Vagina (tissue), 2 donors: ENCODE measurements at regions not wholly inside any gene's neighbourhood (a gene's known extent, or its start where the extent isn't known, plus 50 kb on each side); places are given as distances from the start of the nearest gene placed in this dataset.

Experiments used
- DNase-seq, 2 donors: peaks; one replicate each; pipeline ENCODE4 v3.0.0-alpha.2; 2017; ENCODE audit errors: extremely low spot score in 2 of 2
- H3K27ac ChIP-seq: fragments of 200-600 bp; sonication (generic); one replicate; pipeline ENCODE4 v1.5.1; 2019
- H3K27me3 ChIP-seq: fragments of 200-600 bp; sonication (generic); one replicate; pipeline ENCODE4 v1.5.1; 2019
- H3K36me3 ChIP-seq, 2 donors: fragments of 200-600 bp; sonication (generic); one replicate each; pipeline ENCODE4 v1.5.1; 2017 to 2019
- H3K4me1 ChIP-seq: fragments of 200-600 bp; sonication (generic); one replicate; pipeline ENCODE4 v1.5.1; 2019
- H3K4me3 ChIP-seq, 2 donors: fragments of 200-600 bp; sonication (generic); 1 replicate in 1 of 2; 2 replicates in 1 of 2; pipeline ENCODE4 v1.5.1; 2016 to 2019
- H3K9me3 ChIP-seq: fragments of 200-600 bp; sonication (generic); one replicate; pipeline ENCODE4 v1.5.1; 2019
- CTCF ChIP-seq, 3 experiments: fragments of 450-650 bp in 2 of 3; fragments of 200-600 bp in 1 of 3; sonication (generic) in 1 of 3; IDR thresholded peaks; one replicate each; pipeline ENCODE4 v1.5.1; 2017 to 2019; ENCODE audit warnings: antibody characterized with exemption in 3 of 3, mild to moderate bottlenecking in 2 of 3, moderate library complexity in 2 of 3
- POLR2A ChIP-seq, 2 donors: fragments of 450-650 bp; IDR thresholded peaks; one replicate each; pipeline ENCODE4 v1.6.1; 2017; ENCODE audit warnings: antibody characterized with exemption in 2 of 2, mild to moderate bottlenecking in 2 of 2, moderate library complexity in 2 of 2
- POLR2AphosphoS5 ChIP-seq, 2 donors: sonication (generic); formaldehyde crosslinking; IDR thresholded peaks; one replicate each; pipeline ENCODE4 v1.9.0; 2017; ENCODE audit warnings: antibody characterized with exemption in 2 of 2, mild to moderate bottlenecking in 2 of 2, low read depth in 1 of 2; ENCODE audit not compliant: insufficient read depth in 1 of 2
- intact Hi-C: fragments of 100-400 bp; cut with DNase I; formaldehyde crosslinking; loops from one replicate; pipeline ENCODE4 v1.15.1; 2023

- intact Hi-C loops = no loop called here
- no peaks in the 10 kb centered on the region for H3K36me3 ChIP-seq
- H3K27ac ChIP-seq = no peak overlapping the region
- H3K9me3 ChIP-seq = no peaks in the 10 kb centered on the region
- no peaks in the 10 kb centered on the region for H3K4me1 ChIP-seq
- H3K4me3 ChIP-seq = no peak overlapping the region
- no peak for DNase-seq
- no peaks in the 10 kb centered on the region for H3K27me3 ChIP-seq
- TF ChIP-seq POLR2AphosphoS5 (IDR thresholded peaks at IDR 0.05; ENCODE audit: insufficient read depth in 1 of 2, low read depth in 1 of 2) (no peak), CTCF (IDR thresholded peaks at IDR 0.05) (no peak), POLR2A (IDR thresholded peaks at IDR 0.05) (no peak)
These were observed 337.6 kb upstream of the CLEC14A start for GRCh38 chr14:38593476-38593875.

DNA sequence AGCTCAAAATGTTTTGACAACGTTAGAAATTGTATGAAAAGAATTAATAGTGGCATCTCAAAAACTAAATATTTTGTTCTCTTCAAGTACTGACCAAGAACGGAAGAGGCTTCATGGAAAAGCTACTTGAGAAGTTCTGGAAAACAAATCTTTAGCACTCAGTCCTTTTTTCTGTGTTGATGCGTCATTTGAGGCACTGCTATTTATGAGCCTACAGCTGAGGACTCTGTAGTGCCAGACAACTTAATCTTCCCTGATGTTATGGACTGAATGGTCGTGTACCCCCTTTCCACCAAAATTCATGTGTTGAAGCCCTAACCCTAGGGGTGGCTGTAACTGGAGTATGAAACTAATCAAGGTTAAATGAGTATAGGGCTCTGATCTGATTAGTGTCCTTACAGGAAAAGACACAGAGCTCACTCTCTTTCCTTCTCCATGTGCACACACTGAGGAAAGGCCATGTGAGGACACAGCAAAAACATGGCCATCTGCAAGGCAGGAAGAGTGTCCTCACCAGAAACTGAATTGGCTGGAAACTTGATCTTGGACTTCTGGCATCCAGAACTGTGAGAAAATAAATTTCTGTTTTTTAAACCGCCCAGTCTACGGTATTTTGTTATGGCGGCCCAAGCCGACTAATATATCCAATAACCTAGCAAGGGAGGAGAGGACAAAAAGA is 337.0 kb upstream of the CLEC14A start:
- Histone ChIP-seq H3K27me3 (no peaks in the 10 kb centered on the region), H3K4me1 (no peaks in the 10 kb centered on the region), H3K27ac (no peak overlapping the region), H3K4me3 (no peak overlapping the region), H3K36me3 (no peaks in the 10 kb centered on the region), H3K9me3 (no peaks in the 10 kb centered on the region)
- TF ChIP-seq CTCF (IDR thresholded peaks at IDR 0.05) (no peak), POLR2A (IDR thresholded peaks at IDR 0.05) (no peak), POLR2AphosphoS5 (IDR thresholded peaks at IDR 0.05; ENCODE audit: insufficient read depth in 1 of 2, low read depth in 1 of 2) (no peak)
- DNase-seq = no peak
- intact Hi-C loops = no loop called here

DNA sequence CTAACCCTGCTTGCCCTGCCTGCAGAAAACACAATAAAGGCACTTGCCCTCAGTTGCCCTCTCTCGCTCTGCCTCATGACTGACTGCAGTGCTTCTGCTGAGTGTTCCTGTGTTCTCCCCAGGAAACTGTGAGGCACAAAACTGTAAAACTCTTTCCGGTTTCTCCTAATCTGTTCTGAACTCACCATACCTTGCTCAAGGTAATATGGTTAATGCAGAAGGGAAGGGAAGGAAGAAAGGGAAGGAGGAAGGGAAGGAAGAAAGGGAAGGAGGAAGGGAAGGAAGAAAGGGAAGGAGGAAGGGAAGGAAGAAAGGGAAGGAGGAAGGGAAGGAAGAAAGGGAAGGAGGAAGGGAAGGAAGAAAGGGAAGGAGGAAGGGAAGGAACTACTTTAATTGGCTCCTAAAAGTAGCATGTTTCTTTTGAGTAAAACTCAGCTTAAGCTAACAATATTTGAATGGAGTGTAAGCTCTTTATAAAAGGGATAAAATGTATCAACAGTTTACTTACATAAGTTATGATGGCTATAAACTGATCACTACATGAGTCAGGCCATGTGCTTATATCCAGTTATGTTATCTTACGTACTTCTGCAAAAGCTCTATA is 334.0 kb upstream of the CLEC14A start:
- Histone ChIP-seq H3K27me3 (no peaks in the 10 kb centered on the region), H3K4me1 (no peaks in the 10 kb centered on the region), H3K36me3 (no peaks in the 10 kb centered on the region), H3K9me3 (no peaks in the 10 kb centered on the region), H3K27ac (no peak overlapping the region), H3K4me3 (no peak overlapping the region)
- intact Hi-C loops = no loop called here
- no peak for TF ChIP-seq POLR2A (IDR thresholded peaks at IDR 0.05)
- no peak for TF ChIP-seq CTCF (IDR thresholded peaks at IDR 0.05)
- TF ChIP-seq POLR2AphosphoS5 (IDR thresholded peaks at IDR 0.05; ENCODE audit: insufficient read depth in 1 of 2, low read depth in 1 of 2) = no peak
- DNase-seq = no peak

DNA sequence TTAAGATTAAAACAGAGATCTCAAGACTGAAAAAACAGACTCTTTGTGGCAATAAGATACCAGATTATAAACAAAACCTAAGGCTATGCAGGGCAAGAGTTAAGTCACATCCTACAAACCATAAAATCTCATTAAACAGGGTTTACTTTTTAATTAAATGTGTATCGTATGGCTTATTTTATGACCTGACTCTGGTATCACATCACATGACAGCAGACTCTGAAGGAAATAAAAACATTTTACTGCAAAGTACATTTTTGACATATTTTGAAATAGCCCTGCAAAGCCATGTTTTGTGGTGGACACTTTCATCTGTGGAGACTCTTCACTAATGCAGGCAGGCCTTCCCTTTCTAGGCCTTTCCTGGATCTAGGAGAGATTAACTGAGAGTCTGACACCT is 327.6 kb upstream of the CLEC14A start:
- Histone ChIP-seq H3K4me3 (no peak overlapping the region), H3K36me3 (no peaks in the 10 kb centered on the region), H3K27ac (no peak overlapping the region), H3K4me1 (no peaks in the 10 kb centered on the region), H3K9me3 (no peaks in the 10 kb centered on the region), H3K27me3 (no peaks in the 10 kb centered on the region)
- intact Hi-C loops = no loop called here
- no peak for DNase-seq
- TF ChIP-seq CTCF (IDR thresholded peaks at IDR 0.05) (no peak), POLR2AphosphoS5 (IDR thresholded peaks at IDR 0.05; ENCODE audit: insufficient read depth in 1 of 2, low read depth in 1 of 2) (no peak), POLR2A (IDR thresholded peaks at IDR 0.05) (no peak)

DNA sequence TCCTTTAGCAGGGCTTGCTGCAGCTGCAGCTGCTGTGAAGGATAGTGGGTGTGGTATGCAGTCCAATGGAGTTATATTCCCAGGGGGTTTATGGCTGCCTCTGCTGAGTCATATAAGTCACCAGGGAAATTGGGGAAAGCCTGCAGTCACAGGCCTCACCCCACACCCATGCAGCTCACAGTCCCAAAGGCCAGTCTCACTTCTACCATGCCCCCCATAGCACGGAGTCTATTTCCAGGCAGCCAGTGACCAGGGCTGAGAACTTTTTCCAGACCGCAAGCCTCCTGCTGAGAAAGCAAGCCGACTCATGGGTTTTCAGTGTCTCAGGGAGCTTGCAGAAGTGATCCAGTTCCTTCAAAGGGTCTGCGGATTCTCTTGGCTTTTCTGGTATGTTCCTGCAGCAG is 322.4 kb upstream of the CLEC14A start:
- no peaks in the 10 kb centered on the region for H3K9me3 ChIP-seq
- no peak overlapping the region for H3K4me3 ChIP-seq
- no peaks in the 10 kb centered on the region for H3K27me3 ChIP-seq
- DNase-seq = no peak
- TF ChIP-seq POLR2A (IDR thresholded peaks at IDR 0.05) = no peak
- no peak for TF ChIP-seq CTCF (IDR thresholded peaks at IDR 0.05)
- no peak for TF ChIP-seq POLR2AphosphoS5 (IDR thresholded peaks at IDR 0.05; ENCODE audit: insufficient read depth in 1 of 2, low read depth in 1 of 2)
- intact Hi-C loops = no loop called here
- H3K4me1 ChIP-seq = no peaks in the 10 kb centered on the region
- H3K36me3 ChIP-seq = no peaks in the 10 kb centered on the region
- no peak overlapping the region for H3K27ac ChIP-seq
